DMS153 (cell line): ENCODE measurements at regions not wholly inside any gene's neighbourhood (a gene's known extent, or its start where the extent isn't known, plus 50 kb on each side); places are given as distances from the start of the nearest gene placed in this dataset.
"Not testable (repeated sequence)": the region's sequence is repeated elsewhere in the genome, so short reads cannot be mapped to it uniquely, and the experiment has no call there.

Source experiments
- DNase-seq: peaks from one replicate; lab custom pipeline; 2025; lab: John Stamatoyannopoulos, UW

- peak; percentile 83 for DNase-seq
These were observed 1183.7 kb upstream of the TMEM132C start for GRCh38 chr12:127083008-127083949.

- DNase-seq = no peak
These were observed 1165.9 kb upstream of the TMEM132C start for GRCh38 chr12:127101076-127101475.

- no peak for DNase-seq
These were observed 1160.9 kb upstream of the TMEM132C start for GRCh38 chr12:127106041-127106440.

- DNase-seq = no peak
These were observed 1160.3 kb upstream of the TMEM132C start for GRCh38 chr12:127106697-127107096.

- no peak for DNase-seq
These were observed 1159.2 kb upstream of the TMEM132C start for GRCh38 chr12:127107744-127108143.

GRCh38 chr12:127108360-127109215 lies 1158.4 kb upstream of the TMEM132C start:
- DNase-seq = peak; percentile 16

- DNase-seq = no peak
These were observed 1153.0 kb upstream of the TMEM132C start for GRCh38 chr12:127113945-127114344.

GRCh38 chr12:127115468-127116035 lies 1151.4 kb upstream of the TMEM132C start:
- DNase-seq = no peak

- DNase-seq = no peak
These were observed 1148.7 kb upstream of the TMEM132C start for GRCh38 chr12:127118251-127118650.

GRCh38 chr12:127119600-127120140 lies 1147.3 kb upstream of the TMEM132C start:
- no peak for DNase-seq

GRCh38 chr12:127120851-127121250 lies 1146.1 kb upstream of the TMEM132C start:
- no peak for DNase-seq

- no peak for DNase-seq
These were observed 1145.4 kb upstream of the TMEM132C start for GRCh38 chr12:127121494-127122084.

GRCh38 chr12:127125607-127126259 lies 1141.2 kb upstream of the TMEM132C start:
- no peak for DNase-seq

GRCh38 chr12:127126260-127126628 lies 1140.7 kb upstream of the TMEM132C start:
- DNase-seq = no peak

GRCh38 chr12:127127897-127128296 lies 1139.1 kb upstream of the TMEM132C start:
- no peak for DNase-seq

- no peak for DNase-seq
These were observed 1136.4 kb upstream of the TMEM132C start for GRCh38 chr12:127130506-127131124.

GRCh38 chr12:127133675-127134335 lies 1133.2 kb upstream of the TMEM132C start:
- DNase-seq = no peak

GRCh38 chr12:127140864-127141484 lies 1126.0 kb upstream of the TMEM132C start:
- DNase-seq = not testable (repeated sequence)

GRCh38 chr12:127143020-127143419 lies 1124.0 kb upstream of the TMEM132C start:
- DNase-seq = no peak

- DNase-seq = no peak
These were observed 1122.2 kb upstream of the TMEM132C start for GRCh38 chr12:127144770-127145169.
